Stomach (tissue), 8 donors: ENCODE measurements at regions not wholly inside any gene's neighbourhood (a gene's known extent, or its start where the extent isn't known, plus 50 kb on each side); places are given as distances from the start of the nearest gene placed in this dataset.

Experiments
- DNase-seq, 2 donors: peaks; one replicate each; pipeline versions ENCODE4 v3.0.0 to v3.0.0-alpha.2; 2013 to 2019
- H3K27ac ChIP-seq, 5 donors: fragments of 200-600 bp in 4 of 5; sonication (generic) in 4 of 5; one replicate each; pipeline ENCODE4 v1.5.1; 2013 to 2019; ENCODE audit warnings: mild to moderate bottlenecking in 1 of 5, moderate library complexity in 1 of 5
- H3K27me3 ChIP-seq, 3 donors: fragments of 200-600 bp; sonication (generic); one replicate each; pipeline ENCODE4 v1.5.1; 2017 to 2019; ENCODE audit warnings: mixed run types in 1 of 3
- H3K36me3 ChIP-seq, 4 donors: fragments of 200-600 bp; sonication (generic); 1 replicate in 3 of 4; 2 replicates in 1 of 4; pipeline ENCODE4 v1.5.1; 2016 to 2019
- H3K4me1 ChIP-seq, 4 donors: fragments of 200-600 bp; sonication (generic); one replicate each; pipeline ENCODE4 v1.5.1; 2016 to 2019
- H3K4me3 ChIP-seq, 4 donors: fragments of 200-600 bp; sonication (generic) in 3 of 4; one replicate each; pipeline ENCODE4 v1.5.1; 2016 to 2019; ENCODE audit warnings: mild to moderate bottlenecking in 1 of 4
- H3K9me3 ChIP-seq, 4 donors: fragments of 200-600 bp; sonication (generic); one replicate each; pipeline ENCODE4 v1.5.1; 2016 to 2019
- EP300 ChIP-seq: sonication (generic); formaldehyde crosslinking; IDR thresholded peaks from one replicate; pipeline ENCODE4 v1.6.1; 2017; ENCODE audit warnings: antibody characterized with exemption
- POLR2A ChIP-seq, 4 donors: fragments of 450-650 bp; IDR thresholded peaks; one replicate each; pipeline ENCODE4 v1.6.1; 2016; ENCODE audit warnings: antibody characterized with exemption in 4 of 4, control low read depth in 2 of 4, mild to moderate bottlenecking in 1 of 4, moderate library complexity in 1 of 4
- POLR2AphosphoS5 ChIP-seq, 3 donors: sonication (generic); formaldehyde crosslinking; IDR thresholded peaks; one replicate each; pipeline ENCODE4 v1.6.1; 2016; ENCODE audit warnings: antibody characterized with exemption in 3 of 3
- WGBS, 5 donors: extraction: QIAGEN DNeasy Blood & Tissue Kit in 3 of 5; methylation state at CpG; one replicate each; pipeline versions ENCODE4 v1.1.5 to v1.1.7; 2013 to 2018; 5-methylcytosine and 5-hydroxymethylcytosine counted together
- intact Hi-C: fragments of 100-400 bp; cut with DNase I; formaldehyde crosslinking; loops from one replicate; pipeline ENCODE4 v1.15.1; 2023; ENCODE audit warnings: low total_unique reads
- TF ChIP-seq, protein P1 (sequence below), 7 experiments: fragments of 450-650 bp in 4 of 7; fragments of 200-600 bp in 3 of 7; sonication (generic) in 3 of 7; IDR thresholded peaks; one replicate each; pipeline ENCODE4 v1.5.1; 2016 to 2019; ENCODE audit warnings: antibody characterized with exemption in 7 of 7, control low read depth in 2 of 7, mild to moderate bottlenecking in 1 of 7
- donor health status: healthy with polysubstance abuse.
- donor health status: Bipolar disorder and iron deficiency.
- donor health status: healthy.

DNA sequence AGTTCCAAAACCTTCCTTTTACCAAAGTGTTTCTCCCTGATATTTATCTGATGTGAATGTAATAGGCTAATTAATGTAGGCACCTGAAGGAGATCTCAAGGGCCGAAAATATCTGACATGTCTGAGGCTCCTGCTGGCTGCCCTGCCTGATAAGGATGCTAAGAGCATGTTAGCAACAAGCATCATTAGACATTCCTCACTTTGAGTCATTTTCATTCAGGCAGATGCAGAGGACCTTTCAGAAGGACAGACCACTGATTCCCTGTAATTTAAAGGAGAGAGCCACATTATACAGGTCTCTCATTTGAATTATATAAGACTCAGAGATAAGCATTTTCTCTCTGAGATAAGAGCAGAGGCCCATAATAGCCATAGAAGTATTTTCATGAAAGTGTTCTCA, 222.4 kb upstream of the NCKAP5 start:
- 60 to 79% (median 66%) methylated on average over 1 of the region's 1 CpG for WGBS, 5 donors
- peaks cover 0 to 20% (median 17%) of the 10 kb centered on the region in 4 donors for H3K9me3 ChIP-seq

DNA sequence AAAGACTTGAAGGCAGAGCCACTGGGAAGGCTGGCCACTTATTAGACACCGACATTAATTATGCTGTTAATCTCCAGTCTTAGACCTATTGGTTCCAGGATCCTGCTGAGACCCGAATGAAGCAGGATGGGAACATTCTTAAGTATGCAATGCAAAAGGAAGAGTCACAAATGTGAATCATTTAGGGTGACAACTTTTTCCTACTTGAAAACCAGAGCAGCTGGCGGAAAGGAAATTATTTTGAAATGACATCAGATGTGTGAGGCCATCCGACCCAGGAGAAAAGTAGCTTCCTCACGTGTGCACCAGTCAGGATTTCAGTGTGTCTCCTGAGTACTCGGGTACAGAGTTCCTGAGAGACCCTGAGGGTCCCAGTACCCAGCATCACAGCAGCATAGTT, 222.9 kb upstream of the NCKAP5 start:
- no peaks in the 10 kb centered on the region for H3K4me1 ChIP-seq
- peaks cover 0 to 20% (median 17%) of the 10 kb centered on the region in 4 donors for H3K9me3 ChIP-seq
- 73 to 83% (median 76%) methylated on average over 6 of the region's 6 CpGs for WGBS, 5 donors
- no peak overlapping the region for H3K4me3 ChIP-seq
- TF ChIP-seq POLR2AphosphoS5 (IDR thresholded peaks at IDR 0.05) (no peak), EP300 (no peak), POLR2A (IDR thresholded peaks at IDR 0.05) (no peak)
- TF ChIP-seq, protein P1, sequence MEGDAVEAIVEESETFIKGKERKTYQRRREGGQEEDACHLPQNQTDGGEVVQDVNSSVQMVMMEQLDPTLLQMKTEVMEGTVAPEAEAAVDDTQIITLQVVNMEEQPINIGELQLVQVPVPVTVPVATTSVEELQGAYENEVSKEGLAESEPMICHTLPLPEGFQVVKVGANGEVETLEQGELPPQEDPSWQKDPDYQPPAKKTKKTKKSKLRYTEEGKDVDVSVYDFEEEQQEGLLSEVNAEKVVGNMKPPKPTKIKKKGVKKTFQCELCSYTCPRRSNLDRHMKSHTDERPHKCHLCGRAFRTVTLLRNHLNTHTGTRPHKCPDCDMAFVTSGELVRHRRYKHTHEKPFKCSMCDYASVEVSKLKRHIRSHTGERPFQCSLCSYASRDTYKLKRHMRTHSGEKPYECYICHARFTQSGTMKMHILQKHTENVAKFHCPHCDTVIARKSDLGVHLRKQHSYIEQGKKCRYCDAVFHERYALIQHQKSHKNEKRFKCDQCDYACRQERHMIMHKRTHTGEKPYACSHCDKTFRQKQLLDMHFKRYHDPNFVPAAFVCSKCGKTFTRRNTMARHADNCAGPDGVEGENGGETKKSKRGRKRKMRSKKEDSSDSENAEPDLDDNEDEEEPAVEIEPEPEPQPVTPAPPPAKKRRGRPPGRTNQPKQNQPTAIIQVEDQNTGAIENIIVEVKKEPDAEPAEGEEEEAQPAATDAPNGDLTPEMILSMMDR (IDR thresholded peaks at IDR 0.05): no peak
- H3K27me3 ChIP-seq: no peaks in the 10 kb centered on the region
- DNase-seq: no peak
- H3K36me3 ChIP-seq: no peaks in the 10 kb centered on the region
- no peak overlapping the region for H3K27ac ChIP-seq
- intact Hi-C loops: no loop called here

More for the DNA sequence above, 222.4 kb upstream of the NCKAP5 start:
- Histone ChIP-seq H3K4me1 (no peaks in the 10 kb centered on the region), H3K27ac (no peak overlapping the region), H3K4me3 (no peak overlapping the region), H3K36me3 (no peaks in the 10 kb centered on the region), H3K27me3 (no peaks in the 10 kb centered on the region)
- TF ChIP-seq POLR2A (IDR thresholded peaks at IDR 0.05) (no peak), POLR2AphosphoS5 (IDR thresholded peaks at IDR 0.05) (no peak), EP300 (no peak)
- TF ChIP-seq, protein P1 (IDR thresholded peaks at IDR 0.05): no peak
- intact Hi-C loops: no loop called here
- no peak for DNase-seq

- DNase-seq: no peak
- H3K36me3 ChIP-seq: no peaks in the 10 kb centered on the region
- H3K27ac ChIP-seq: no peak overlapping the region
- intact Hi-C loops: no loop called here
- 81 to 93% (median 88%) methylated on average over 5 of the region's 5 CpGs for WGBS, 5 donors
- TF ChIP-seq POLR2A (IDR thresholded peaks at IDR 0.05) (no peak), EP300 (no peak), POLR2AphosphoS5 (IDR thresholded peaks at IDR 0.05) (no peak)
- TF ChIP-seq, protein P1 (IDR thresholded peaks at IDR 0.05): no peak
- H3K9me3 ChIP-seq: peaks cover 0 to 23% (median 17%) of the 10 kb centered on the region in 4 donors
- no peaks in the 10 kb centered on the region for H3K27me3 ChIP-seq
- no peak overlapping the region for H3K4me3 ChIP-seq
- no peaks in the 10 kb centered on the region for H3K4me1 ChIP-seq
Measured at GRCh38 chr2:133792223-133792622, 224.0 kb upstream of the NCKAP5 start.

GRCh38 chr2:133794114-133794513, 225.9 kb upstream of the NCKAP5 start:
- TF ChIP-seq POLR2AphosphoS5 (IDR thresholded peaks at IDR 0.05) (no peak), POLR2A (IDR thresholded peaks at IDR 0.05) (no peak), EP300 (no peak)
- TF ChIP-seq, protein P1 (IDR thresholded peaks at IDR 0.05): no peak
- H3K27ac ChIP-seq: no peak overlapping the region
- 70 to 86% (median 77%) methylated on average over 1 of the region's 1 CpG for WGBS, 5 donors
- no peak overlapping the region for H3K4me3 ChIP-seq
- H3K4me1 ChIP-seq: no peaks in the 10 kb centered on the region
- DNase-seq: no peak
- no peaks in the 10 kb centered on the region for H3K36me3 ChIP-seq
- peaks cover 3 to 26% (median 17%) of the 10 kb centered on the region in 4 donors for H3K9me3 ChIP-seq
- no peaks in the 10 kb centered on the region for H3K27me3 ChIP-seq
- intact Hi-C loops: no loop called here
